Tibial nerve (tissue), 4 donors: ENCODE measurements at regions not wholly inside any gene's neighbourhood (a gene's known extent, or its start where the extent isn't known, plus 50 kb on each side); places are given as distances from the start of the nearest gene placed in this dataset.

ENCODE experiments used
- DNase-seq, 2 donors: peaks; one replicate each; pipeline ENCODE4 v3.0.0-alpha.2; 2019; ENCODE audit warnings: low spot score in 2 of 2
- H3K27ac ChIP-seq, 4 donors: fragments of 200-600 bp; sonication (generic) in 3 of 4; one replicate each; pipeline ENCODE4 v1.5.1; 2017 to 2019; ENCODE audit warnings: mild to moderate bottlenecking in 1 of 4
- H3K27me3 ChIP-seq, 2 donors: fragments of 200-600 bp; sonication (generic) in 1 of 2; one replicate each; pipeline versions ENCODE4 v1.5.1 to v1.6.0; 2017 to 2019
- H3K36me3 ChIP-seq, 3 donors: fragments of 200-600 bp; sonication (generic); one replicate each; pipeline ENCODE4 v1.5.1; 2018 to 2019
- H3K4me1 ChIP-seq, 4 donors: fragments of 200-600 bp; sonication (generic) in 3 of 4; one replicate each; pipeline ENCODE4 v1.5.1; 2017 to 2019
- H3K4me3 ChIP-seq, 4 donors: fragments of 200-600 bp; sonication (generic) in 3 of 4; one replicate each; pipeline ENCODE4 v1.5.1; 2017 to 2019; ENCODE audit warnings: mild to moderate bottlenecking in 1 of 4, moderate library complexity in 1 of 4
- H3K9me3 ChIP-seq, 4 donors: fragments of 200-600 bp; sonication (generic) in 3 of 4; one replicate each; pipeline ENCODE4 v1.5.1; 2017 to 2019
- EP300 ChIP-seq, 2 donors: sonication (generic); formaldehyde crosslinking; IDR thresholded peaks; one replicate each; pipeline ENCODE4 v1.6.1; 2017; ENCODE audit warnings: antibody characterized with exemption in 2 of 2, mild to moderate bottlenecking in 1 of 2
- POLR2A ChIP-seq, 2 donors: fragments of 450-650 bp; IDR thresholded peaks; one replicate each; pipeline ENCODE4 v1.6.1; 2017; ENCODE audit warnings: antibody characterized with exemption in 2 of 2, mild to moderate bottlenecking in 2 of 2, moderate library complexity in 2 of 2
- WGBS, 2 donors: methylation state at CpG; one replicate each; pipeline ENCODE4 v1.1.5; 2018; 5-methylcytosine and 5-hydroxymethylcytosine counted together
- TF ChIP-seq, protein P1 (sequence below), 5 experiments: fragments of 200-600 bp in 3 of 5; fragments of 450-650 bp in 2 of 5; sonication (generic) in 3 of 5; IDR thresholded peaks; one replicate each; pipeline ENCODE4 v1.5.1; 2016 to 2019; ENCODE audit warnings: antibody characterized with exemption in 5 of 5, mild to moderate bottlenecking in 3 of 5, moderate library complexity in 2 of 5

DNA sequence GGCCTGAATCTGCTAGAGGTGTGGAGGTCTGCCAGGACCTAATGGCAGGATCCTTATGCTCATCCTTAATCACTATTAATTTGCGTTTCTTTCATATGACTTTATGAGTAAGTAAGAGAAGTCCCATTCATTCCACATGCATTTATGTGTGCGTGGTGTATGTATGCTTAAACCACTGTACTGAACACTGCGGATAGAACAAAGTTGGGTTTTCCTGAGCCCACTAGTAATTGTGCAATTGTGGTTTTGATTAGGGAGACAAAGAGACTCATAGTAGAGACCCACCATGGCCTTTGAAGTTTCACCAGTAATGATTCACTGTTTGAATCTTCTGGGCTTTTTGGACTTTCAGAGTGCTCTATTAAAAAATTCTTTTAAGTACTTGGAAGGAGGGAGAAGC is 498.5 kb upstream of the DIPK2B start:
- Histone ChIP-seq H3K9me3 (no peaks in the 10 kb centered on the region), H3K27ac (no peak overlapping the region), H3K4me3 (no peak overlapping the region), H3K36me3 (no peaks in the 10 kb centered on the region), H3K4me1 (no peaks in the 10 kb centered on the region), H3K27me3 (peaks cover 0 to 8% of the 10 kb centered on the region in 2 donors)
- TF ChIP-seq, protein P1, sequence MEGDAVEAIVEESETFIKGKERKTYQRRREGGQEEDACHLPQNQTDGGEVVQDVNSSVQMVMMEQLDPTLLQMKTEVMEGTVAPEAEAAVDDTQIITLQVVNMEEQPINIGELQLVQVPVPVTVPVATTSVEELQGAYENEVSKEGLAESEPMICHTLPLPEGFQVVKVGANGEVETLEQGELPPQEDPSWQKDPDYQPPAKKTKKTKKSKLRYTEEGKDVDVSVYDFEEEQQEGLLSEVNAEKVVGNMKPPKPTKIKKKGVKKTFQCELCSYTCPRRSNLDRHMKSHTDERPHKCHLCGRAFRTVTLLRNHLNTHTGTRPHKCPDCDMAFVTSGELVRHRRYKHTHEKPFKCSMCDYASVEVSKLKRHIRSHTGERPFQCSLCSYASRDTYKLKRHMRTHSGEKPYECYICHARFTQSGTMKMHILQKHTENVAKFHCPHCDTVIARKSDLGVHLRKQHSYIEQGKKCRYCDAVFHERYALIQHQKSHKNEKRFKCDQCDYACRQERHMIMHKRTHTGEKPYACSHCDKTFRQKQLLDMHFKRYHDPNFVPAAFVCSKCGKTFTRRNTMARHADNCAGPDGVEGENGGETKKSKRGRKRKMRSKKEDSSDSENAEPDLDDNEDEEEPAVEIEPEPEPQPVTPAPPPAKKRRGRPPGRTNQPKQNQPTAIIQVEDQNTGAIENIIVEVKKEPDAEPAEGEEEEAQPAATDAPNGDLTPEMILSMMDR (IDR thresholded peaks at IDR 0.05) = no peak
- no peak for TF ChIP-seq POLR2A (IDR thresholded peaks at IDR 0.05)
- TF ChIP-seq EP300 (IDR thresholded peaks at IDR 0.05) = no peak
- DNase-seq = no peak
- WGBS, 2 donors = 79 to 83% methylated on average over 3 of the region's 3 CpGs

DNA sequence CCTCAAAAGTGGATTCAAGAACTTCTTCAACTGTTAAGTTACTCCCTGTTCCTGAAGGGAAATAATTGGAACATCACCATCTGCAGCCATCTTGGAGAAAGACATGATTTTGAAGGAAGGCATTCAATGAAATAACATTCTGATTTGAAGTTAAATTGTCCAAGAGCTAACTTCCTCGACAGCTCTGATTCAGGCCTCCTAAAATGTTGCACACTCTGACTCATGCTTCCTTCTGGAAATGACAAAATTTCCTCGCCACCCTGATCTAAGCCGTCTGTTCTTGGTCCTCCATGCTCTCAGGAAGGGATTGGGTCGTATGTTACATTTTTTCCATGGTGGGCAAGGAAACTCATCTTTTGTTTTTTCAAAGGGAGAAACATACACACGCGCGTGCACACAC is 496.9 kb upstream of the DIPK2B start:
- Histone ChIP-seq H3K4me1 (no peaks in the 10 kb centered on the region), H3K27ac (no peak overlapping the region), H3K27me3 (peaks cover 0 to 4% of the 10 kb centered on the region in 2 donors), H3K36me3 (no peaks in the 10 kb centered on the region), H3K9me3 (no peaks in the 10 kb centered on the region), H3K4me3 (no peak overlapping the region)
- no peak for TF ChIP-seq EP300 (IDR thresholded peaks at IDR 0.05)
- TF ChIP-seq POLR2A (IDR thresholded peaks at IDR 0.05) = no peak
- TF ChIP-seq, protein P1 (IDR thresholded peaks at IDR 0.05) = no peak
- DNase-seq = no peak
- WGBS, 2 donors = 50 to 55% methylated on average over 7 of the region's 7 CpGs

DNA sequence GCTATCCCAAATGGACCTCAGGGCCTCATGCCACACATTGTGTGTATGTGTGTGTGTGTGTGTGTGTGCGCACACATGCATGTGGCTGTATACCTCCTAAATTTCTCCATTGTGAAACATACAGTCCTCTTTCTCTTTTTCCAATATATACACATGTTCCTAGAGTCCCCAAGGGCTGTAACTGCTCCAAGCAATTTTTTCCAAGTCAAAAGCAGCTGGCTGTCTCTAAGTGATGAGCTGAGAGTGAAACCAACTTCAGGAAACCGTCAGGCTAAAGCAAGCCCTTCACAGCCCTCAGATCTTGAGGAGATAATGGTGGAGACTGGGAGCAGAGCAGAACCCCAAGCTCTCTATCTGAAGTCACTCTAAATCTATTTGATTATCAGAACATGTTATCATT is 496.1 kb upstream of the DIPK2B start:
- H3K4me3 ChIP-seq = no peak overlapping the region
- H3K4me1 ChIP-seq = no peaks in the 10 kb centered on the region
- TF ChIP-seq, protein P1 (IDR thresholded peaks at IDR 0.05) = no peak
- TF ChIP-seq POLR2A (IDR thresholded peaks at IDR 0.05) (no peak), EP300 (IDR thresholded peaks at IDR 0.05) (no peak)
- WGBS, 2 donors = 55 to 65% methylated on average over 2 of the region's 2 CpGs
- H3K9me3 ChIP-seq = no peaks in the 10 kb centered on the region
- peaks cover 0 to 4% of the 10 kb centered on the region in 2 donors for H3K27me3 ChIP-seq
- no peak for DNase-seq
- no peak overlapping the region for H3K27ac ChIP-seq
- H3K36me3 ChIP-seq = no peaks in the 10 kb centered on the region

DNA sequence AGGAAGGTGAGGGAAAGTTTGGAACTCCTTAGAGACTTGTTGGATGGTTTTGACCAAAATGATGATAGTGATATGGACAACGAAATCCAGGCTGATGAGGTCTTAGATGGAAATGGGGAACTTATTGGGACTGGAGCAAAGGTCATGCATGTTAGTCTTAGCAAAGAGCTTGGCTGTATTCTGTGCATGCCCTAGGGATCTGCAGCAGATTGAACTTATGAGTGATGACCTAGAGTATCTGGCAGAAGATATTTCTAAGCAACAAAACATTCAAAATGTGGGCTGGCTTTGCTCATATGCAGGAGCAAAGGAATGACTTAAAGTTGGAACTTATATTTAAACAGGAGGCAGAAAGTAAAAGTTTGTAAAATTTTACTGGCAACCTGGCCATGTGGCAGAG is 489.3 kb upstream of the DIPK2B start:
- no peak for DNase-seq
- WGBS, 2 donors = 51 to 53% methylated on average over 1 of the region's 1 CpG
- TF ChIP-seq EP300 (IDR thresholded peaks at IDR 0.05) (no peak), POLR2A (IDR thresholded peaks at IDR 0.05) (no peak)
- TF ChIP-seq, protein P1 (IDR thresholded peaks at IDR 0.05) = no peak
- H3K27ac ChIP-seq = no peak overlapping the region
- H3K27me3 ChIP-seq = peaks cover 0 to 4% of the 10 kb centered on the region in 2 donors
- H3K4me3 ChIP-seq = no peak overlapping the region
- H3K36me3 ChIP-seq = no peaks in the 10 kb centered on the region
- no peaks in the 10 kb centered on the region for H3K4me1 ChIP-seq
- no peaks in the 10 kb centered on the region for H3K9me3 ChIP-seq

DNA sequence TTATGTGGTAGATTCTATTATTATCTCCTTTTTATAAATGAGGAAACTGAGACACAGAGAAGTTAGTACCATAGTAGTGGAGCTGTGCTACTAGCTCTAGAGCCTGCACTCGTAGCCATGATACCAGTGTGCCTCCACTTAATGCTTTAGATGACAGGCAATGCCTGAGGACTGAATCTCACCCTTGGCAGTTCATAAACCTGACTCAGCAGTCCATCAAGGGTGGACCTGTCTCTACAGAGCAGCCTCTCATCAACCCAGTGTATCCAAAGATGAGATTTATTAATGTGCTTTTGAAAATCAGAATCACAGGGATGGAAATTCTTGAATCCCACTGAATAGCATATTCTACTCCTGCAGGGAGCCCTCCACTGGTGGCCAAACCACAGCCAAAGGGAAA is 483.2 kb upstream of the DIPK2B start:
- Histone ChIP-seq H3K9me3 (no peaks in the 10 kb centered on the region), H3K4me3 (no peak overlapping the region), H3K27ac (no peak overlapping the region), H3K36me3 (no peaks in the 10 kb centered on the region), H3K4me1 (no peaks in the 10 kb centered on the region), H3K27me3 (no peaks in the 10 kb centered on the region)
- 48 to 89% methylated on average over 1 of the region's 1 CpG for WGBS, 2 donors
- DNase-seq = no peak
- TF ChIP-seq POLR2A (IDR thresholded peaks at IDR 0.05) = no peak
- TF ChIP-seq, protein P1 (IDR thresholded peaks at IDR 0.05) = no peak
- no peak for TF ChIP-seq EP300 (IDR thresholded peaks at IDR 0.05)
